Psoas muscle (tissue), 7 donors: ENCODE measurements at regions not wholly inside any gene's neighbourhood (a gene's known extent, or its start where the extent isn't known, plus 50 kb on each side); places are given as distances from the start of the nearest gene placed in this dataset.
"Not testable (repeated sequence)": the region's sequence is repeated elsewhere in the genome, so short reads cannot be mapped to it uniquely, and the experiment has no call there.

Experiments
- ATAC-seq, 4 donors: fragments of 200-7000 bp; cut with Tn5 transposase; one replicate each; pipeline ENCODE4 v1.9.1; 2020; ENCODE audit warnings: moderate library complexity in 3 of 4, mild to moderate bottlenecking in 2 of 4
- DNase-seq, 2 donors: peaks; one replicate each; pipeline ENCODE4 v3.0.0-alpha.2; 2020
- H3K27ac ChIP-seq: fragments of 200-600 bp; one replicate; pipeline ENCODE4 v1.8.0; 2022
- H3K27me3 ChIP-seq, 3 donors: fragments of 200-600 bp in 1 of 3; one replicate each; pipeline versions ENCODE4 v1.6.1 to v1.8.0; 2013 to 2022; ENCODE audit warnings: low read length in 2 of 3, mild to moderate bottlenecking in 2 of 3, moderate library complexity in 1 of 3; ENCODE audit not compliant: insufficient read depth in 3 of 3
- H3K36me3 ChIP-seq, 2 donors: fragments of 200-600 bp in 1 of 2; one replicate each; pipeline versions ENCODE4 v1.6.1 to v1.8.0; 2013 to 2022; ENCODE audit warnings: low read depth in 1 of 2, mild to moderate bottlenecking in 1 of 2, moderate library complexity in 1 of 2; ENCODE audit not compliant: insufficient read depth in 1 of 2
- H3K4me1 ChIP-seq: fragments of 200-600 bp; one replicate; pipeline ENCODE4 v1.8.0; 2022
- H3K4me3 ChIP-seq: fragments of 200-600 bp; one replicate; pipeline ENCODE4 v1.8.0; 2022; ENCODE audit warnings: mild to moderate bottlenecking
- H3K9me3 ChIP-seq: fragments of 200-600 bp; one replicate; pipeline ENCODE4 v1.8.0; 2022
- WGBS, 3 donors: extraction: QIAGEN DNeasy Blood & Tissue Kit; methylation state at CpG; one replicate each; pipeline versions ENCODE4 v1.1.6 to v1.1.7; 2013; 5-methylcytosine and 5-hydroxymethylcytosine counted together
- intact Hi-C, 2 donors: fragments of 100-400 bp; cut with DNase I; formaldehyde crosslinking; loops; one replicate each; pipeline versions ENCODE4 v1.11.0 to v1.14.2; 2022
- TF ChIP-seq, protein P1 (sequence below): fragments of 200-600 bp; IDR thresholded peaks from one replicate; pipeline ENCODE4 v1.8.0; 2022; ENCODE audit warnings: antibody characterized with exemption
- donor health status: healthy with polysubstance abuse.
- donor health status: DM: no; HTN: no; CAD: no; lungs with moderate emphysema.
- donor health status: Bipolar disorder and iron deficiency.
- donor health status: healthy.
- donor health status: DM: yes; HTN: yes; CAD: no.
- donor health status: DM: no; HTN: no; CAD: no.
- donor health status: DM: yes; HTN: yes; CAD: no.

DNA sequence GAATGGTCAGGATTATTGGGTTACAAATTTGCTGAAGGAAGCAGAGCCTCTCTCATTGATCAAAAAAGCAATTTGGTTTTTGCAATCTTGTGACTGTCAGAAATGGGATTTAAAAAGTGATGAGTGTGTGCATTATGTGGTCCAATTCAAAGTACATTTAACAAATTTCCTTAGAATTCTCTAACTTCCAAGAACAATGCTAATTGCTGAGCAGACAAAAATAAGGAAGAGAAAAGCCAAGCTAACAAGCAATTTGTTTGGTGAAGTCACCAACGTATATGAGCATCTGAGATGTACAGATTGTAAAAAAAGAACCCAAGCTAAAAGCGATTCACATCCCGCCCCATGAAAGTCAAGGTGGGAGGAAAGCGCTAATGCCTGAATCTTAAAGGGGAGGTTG is 1643.9 kb downstream of the CDH8 start:
- TF ChIP-seq, protein P1, sequence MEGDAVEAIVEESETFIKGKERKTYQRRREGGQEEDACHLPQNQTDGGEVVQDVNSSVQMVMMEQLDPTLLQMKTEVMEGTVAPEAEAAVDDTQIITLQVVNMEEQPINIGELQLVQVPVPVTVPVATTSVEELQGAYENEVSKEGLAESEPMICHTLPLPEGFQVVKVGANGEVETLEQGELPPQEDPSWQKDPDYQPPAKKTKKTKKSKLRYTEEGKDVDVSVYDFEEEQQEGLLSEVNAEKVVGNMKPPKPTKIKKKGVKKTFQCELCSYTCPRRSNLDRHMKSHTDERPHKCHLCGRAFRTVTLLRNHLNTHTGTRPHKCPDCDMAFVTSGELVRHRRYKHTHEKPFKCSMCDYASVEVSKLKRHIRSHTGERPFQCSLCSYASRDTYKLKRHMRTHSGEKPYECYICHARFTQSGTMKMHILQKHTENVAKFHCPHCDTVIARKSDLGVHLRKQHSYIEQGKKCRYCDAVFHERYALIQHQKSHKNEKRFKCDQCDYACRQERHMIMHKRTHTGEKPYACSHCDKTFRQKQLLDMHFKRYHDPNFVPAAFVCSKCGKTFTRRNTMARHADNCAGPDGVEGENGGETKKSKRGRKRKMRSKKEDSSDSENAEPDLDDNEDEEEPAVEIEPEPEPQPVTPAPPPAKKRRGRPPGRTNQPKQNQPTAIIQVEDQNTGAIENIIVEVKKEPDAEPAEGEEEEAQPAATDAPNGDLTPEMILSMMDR = no peak
- no peaks in the 10 kb centered on the region for H3K9me3 ChIP-seq
- no peaks in the 10 kb centered on the region for H3K27me3 ChIP-seq
- ATAC-seq (no peak), DNase-seq (no peak)
- no peak overlapping the region for H3K27ac ChIP-seq
- H3K4me3 ChIP-seq = no peak overlapping the region
- H3K4me1 ChIP-seq = no peaks in the 10 kb centered on the region
- WGBS, 3 donors = 85 to 91% (median 87%) methylated on average over 4 of the region's 4 CpGs
- no peaks in the 10 kb centered on the region for H3K36me3 ChIP-seq
- intact Hi-C loops = no loop called here

DNA sequence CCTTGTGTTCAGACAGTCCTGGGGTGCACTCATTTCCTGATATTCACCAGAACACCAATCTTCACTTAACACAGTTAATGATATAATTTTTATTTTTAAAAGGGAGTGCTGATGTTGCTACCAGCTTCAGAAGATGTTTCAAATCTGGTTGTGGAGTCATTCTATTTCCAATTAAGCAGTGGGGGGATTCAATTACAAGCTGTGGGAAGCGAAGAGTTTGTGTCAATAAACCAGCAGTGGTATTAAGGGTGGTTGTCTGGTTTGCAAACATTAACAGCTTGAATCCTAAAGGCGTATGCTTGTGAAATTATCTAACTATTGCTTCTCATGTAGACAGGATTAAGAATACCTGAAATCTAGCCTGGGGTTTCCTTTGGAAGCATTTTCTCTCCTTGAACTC is 1637.5 kb upstream of the GOT2 start:
- no peaks in the 10 kb centered on the region for H3K9me3 ChIP-seq
- H3K27me3 ChIP-seq = no peaks in the 10 kb centered on the region
- no peak overlapping the region for H3K4me3 ChIP-seq
- H3K36me3 ChIP-seq = no peaks in the 10 kb centered on the region
- ATAC-seq = no peak
- 60 to 67% (median 63%) methylated on average over 2 of the region's 2 CpGs for WGBS, 3 donors
- H3K4me1 ChIP-seq = no peaks in the 10 kb centered on the region
- TF ChIP-seq, protein P1 = no peak
- DNase-seq = no peak
- H3K27ac ChIP-seq = no peak overlapping the region
- intact Hi-C loops = no loop called here

DNA sequence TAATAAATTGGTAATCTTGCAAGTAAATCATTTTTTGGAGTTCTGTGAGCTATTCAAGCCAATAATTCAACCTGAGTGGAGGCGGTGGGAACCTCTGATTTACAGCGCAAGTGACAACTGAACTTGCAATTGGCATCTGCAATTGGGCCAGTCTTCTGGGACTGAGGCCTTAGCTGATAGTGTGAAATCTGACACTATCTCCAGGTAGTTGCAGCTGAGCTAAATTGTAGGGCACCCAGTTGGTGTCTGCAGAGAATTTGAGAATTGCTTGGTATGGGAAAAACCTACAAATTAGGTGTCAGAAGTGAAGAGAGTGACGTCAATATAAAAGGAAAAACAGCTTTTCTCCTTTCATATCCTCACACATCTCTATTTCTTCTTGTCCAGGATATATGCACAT is 1633.6 kb upstream of the GOT2 start:
- TF ChIP-seq, protein P1 = no peak
- WGBS, 3 donors = 43 to 53% (median 44%) methylated on average over 3 of the region's 3 CpGs
- Histone ChIP-seq H3K27me3 (no peaks in the 10 kb centered on the region), H3K36me3 (no peaks in the 10 kb centered on the region), H3K4me1 (no peaks in the 10 kb centered on the region), H3K4me3 (no peak overlapping the region), H3K27ac (no peak overlapping the region), H3K9me3 (no peaks in the 10 kb centered on the region)
- no peak for ATAC-seq
- no peak for DNase-seq
- intact Hi-C loops = no loop called here

DNA sequence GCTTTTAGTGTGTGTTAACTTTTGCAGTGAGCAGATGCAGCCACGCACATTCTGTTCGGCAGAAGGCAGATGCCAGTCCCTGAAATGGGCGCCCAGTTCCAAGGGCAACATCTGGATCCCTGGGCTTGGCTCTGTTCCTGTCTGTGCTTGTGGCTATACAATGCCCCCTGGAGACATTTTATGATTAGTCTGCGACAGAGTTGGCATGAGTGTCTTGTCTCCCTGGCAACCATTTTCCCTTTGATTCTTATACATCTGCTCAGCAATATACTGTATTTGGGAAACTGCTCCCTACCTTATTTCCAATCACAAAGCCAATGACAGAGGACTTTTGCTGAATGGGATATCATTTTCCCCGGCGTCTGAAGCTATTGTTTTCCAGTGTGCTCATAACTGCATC is 1629.5 kb upstream of the GOT2 start:
- H3K4me1 ChIP-seq = no peaks in the 10 kb centered on the region
- no peak overlapping the region for H3K4me3 ChIP-seq
- no peaks in the 10 kb centered on the region for H3K27me3 ChIP-seq
- 55 to 70% (median 63%) methylated on average over 6 of the region's 6 CpGs for WGBS, 3 donors
- TF ChIP-seq, protein P1 = no peak
- H3K9me3 ChIP-seq = no peaks in the 10 kb centered on the region
- H3K27ac ChIP-seq = no peak overlapping the region
- intact Hi-C loops = no loop called here
- ATAC-seq (no peak), DNase-seq (no peak)
- H3K36me3 ChIP-seq = no peaks in the 10 kb centered on the region

DNA sequence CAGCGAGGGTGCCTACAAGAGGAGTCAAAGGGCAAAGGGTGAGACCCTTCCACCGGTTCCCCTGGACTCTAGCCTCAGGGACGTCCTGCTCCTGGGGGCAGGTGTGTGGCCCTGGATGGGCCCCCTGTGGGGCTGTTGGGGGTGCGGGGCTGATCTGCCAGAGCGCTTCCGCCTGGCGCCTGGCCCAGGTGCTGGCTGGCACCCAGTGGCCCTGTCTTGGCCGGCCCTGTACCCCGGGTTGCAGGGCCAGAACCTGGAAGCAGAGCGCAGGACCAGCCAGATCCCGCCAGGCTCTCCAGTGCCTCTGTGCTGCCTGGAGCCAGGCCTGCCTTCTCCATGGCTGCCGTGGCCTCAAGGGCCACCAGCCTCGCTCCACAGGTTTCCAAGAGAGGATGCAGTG is 1625.8 kb upstream of the GOT2 start:
- H3K9me3 ChIP-seq, ATAC-seq, H3K27me3 ChIP-seq, H3K4me3 ChIP-seq, H3K36me3 ChIP-seq, intact Hi-C loops, DNase-seq, H3K27ac ChIP-seq, H3K4me1 ChIP-seq: not testable (repeated sequence)
- WGBS, 3 donors = 91 to 93% (median 92%) methylated on average over 10 to 13 of the region's 13 CpGs

DNA sequence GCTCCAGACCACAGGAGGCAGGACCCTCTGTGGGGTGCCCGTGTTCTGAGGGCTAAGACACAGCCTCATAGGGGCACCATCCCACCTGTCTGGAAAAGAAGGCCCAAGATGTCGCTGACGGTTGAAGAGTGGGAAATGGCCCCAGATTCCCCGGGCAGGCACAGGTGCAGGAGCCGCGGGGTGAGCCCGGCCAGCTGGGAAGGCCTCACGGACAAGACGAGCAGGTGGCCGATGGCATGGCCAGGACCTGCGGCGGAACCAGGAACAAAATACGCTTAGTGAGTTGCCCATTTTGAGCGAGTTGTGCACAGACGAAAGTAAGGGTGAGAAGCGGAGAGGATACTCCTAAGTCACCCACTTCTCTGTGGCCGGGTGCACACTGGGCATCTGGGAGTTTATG is 1625.3 kb upstream of the GOT2 start:
- H3K9me3 ChIP-seq, H3K27me3 ChIP-seq, H3K27ac ChIP-seq, ATAC-seq, H3K4me3 ChIP-seq, H3K36me3 ChIP-seq, intact Hi-C loops, DNase-seq, H3K4me1 ChIP-seq: not testable (repeated sequence)
- 93 to 95% (median 93%) methylated on average over 17 of the region's 17 CpGs for WGBS, 3 donors

DNA sequence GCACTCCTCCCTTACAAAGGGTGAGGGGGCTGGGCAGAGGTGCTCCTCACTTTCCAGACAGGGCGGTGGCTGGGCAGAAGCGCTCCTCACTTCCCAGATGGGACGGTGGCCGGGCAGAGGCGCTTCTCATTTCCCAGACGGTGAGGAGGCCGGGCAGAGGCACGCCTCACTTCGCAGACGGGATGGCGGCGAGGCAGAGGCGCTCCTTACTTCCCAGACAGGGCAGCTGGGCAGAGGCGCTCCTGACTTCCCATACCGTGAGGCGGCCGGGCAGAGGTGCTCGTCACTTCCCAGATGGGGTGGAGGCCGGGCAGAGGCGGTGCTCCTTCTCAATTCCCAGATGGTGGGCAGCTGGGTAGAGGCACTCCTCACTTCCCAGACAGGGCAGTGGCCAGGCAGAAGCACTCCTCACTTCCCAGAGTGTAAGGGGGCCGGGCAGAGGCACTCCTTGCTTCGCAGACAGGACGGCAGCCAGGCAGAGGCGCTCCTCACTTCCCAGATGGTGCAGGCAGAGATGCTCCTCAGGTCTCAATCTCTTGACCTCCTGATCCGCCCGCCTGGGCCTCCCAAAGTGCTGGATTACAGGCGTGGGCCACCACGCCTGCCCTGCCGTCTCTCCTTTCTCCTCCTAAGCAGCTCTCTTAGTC is 1623.9 kb upstream of the GOT2 start:
- intact Hi-C loops, ATAC-seq, H3K4me3 ChIP-seq, DNase-seq, H3K36me3 ChIP-seq, H3K9me3 ChIP-seq, H3K4me1 ChIP-seq, H3K27ac ChIP-seq, H3K27me3 ChIP-seq: not testable (repeated sequence)
- WGBS, 3 donors = 91 to 93% (median 92%) methylated on average over 28 to 29 of the region's 29 CpGs
